ENCODE measurements at regions not wholly inside any gene's neighbourhood (a gene's known extent, or its start where the extent isn't known, plus 50 kb on each side); places are given as distances from the start of the nearest gene placed in this dataset.
"Not testable (repeated sequence)": the region's sequence is repeated elsewhere in the genome, so short reads cannot be mapped to it uniquely, and the experiment has no call there.

GRCh38 chr2:16345231-16345630, 320.4 kb downstream of the CYRIA start:
- TF ChIP-seq, protein P1, sequence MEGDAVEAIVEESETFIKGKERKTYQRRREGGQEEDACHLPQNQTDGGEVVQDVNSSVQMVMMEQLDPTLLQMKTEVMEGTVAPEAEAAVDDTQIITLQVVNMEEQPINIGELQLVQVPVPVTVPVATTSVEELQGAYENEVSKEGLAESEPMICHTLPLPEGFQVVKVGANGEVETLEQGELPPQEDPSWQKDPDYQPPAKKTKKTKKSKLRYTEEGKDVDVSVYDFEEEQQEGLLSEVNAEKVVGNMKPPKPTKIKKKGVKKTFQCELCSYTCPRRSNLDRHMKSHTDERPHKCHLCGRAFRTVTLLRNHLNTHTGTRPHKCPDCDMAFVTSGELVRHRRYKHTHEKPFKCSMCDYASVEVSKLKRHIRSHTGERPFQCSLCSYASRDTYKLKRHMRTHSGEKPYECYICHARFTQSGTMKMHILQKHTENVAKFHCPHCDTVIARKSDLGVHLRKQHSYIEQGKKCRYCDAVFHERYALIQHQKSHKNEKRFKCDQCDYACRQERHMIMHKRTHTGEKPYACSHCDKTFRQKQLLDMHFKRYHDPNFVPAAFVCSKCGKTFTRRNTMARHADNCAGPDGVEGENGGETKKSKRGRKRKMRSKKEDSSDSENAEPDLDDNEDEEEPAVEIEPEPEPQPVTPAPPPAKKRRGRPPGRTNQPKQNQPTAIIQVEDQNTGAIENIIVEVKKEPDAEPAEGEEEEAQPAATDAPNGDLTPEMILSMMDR (IDR thresholded peaks at IDR 0.05) = not testable (repeated sequence)
- TF ChIP-seq EP300 (IDR thresholded peaks at IDR 0.05) = not testable (repeated sequence)
